BJ (cell line): ENCODE measurements at regions not wholly inside any gene's neighbourhood (a gene's known extent, or its start where the extent isn't known, plus 50 kb on each side); places are given as distances from the start of the nearest gene placed in this dataset.

Experiments
- CTCF ChIA-PET: fragments of 350-600 bp; formaldehyde crosslinking; extraction: SDS; loops from one replicate; lab custom pipeline; 2021; ENCODE audit warnings: antibody characterized with exemption, inconsistent platforms; lab: Yijun Ruan, JAX
- POLR2A ChIA-PET: fragments of 300-600 bp; sonication (Branson Sonifier 250); formaldehyde crosslinking; extraction: SDS; loops from one replicate; lab custom pipeline; 2021; ENCODE audit warnings: antibody characterized with exemption; lab: Charles Lee
- DNase-seq: peaks from one replicate; pipeline ENCODE4 v3.0.0-alpha.2; 2011; ENCODE audit warnings: low read depth
- H3K27me3 ChIP-seq: 2 replicates; pipeline ENCODE4 v1.6.0; 2011; ENCODE audit warnings: low read length; ENCODE audit not compliant: control insufficient read depth, insufficient read depth
- H3K36me3 ChIP-seq: 2 replicates; pipeline ENCODE4 v1.5.1; 2011; ENCODE audit warnings: low read length; ENCODE audit not compliant: control insufficient read depth, insufficient read depth
- H3K4me3 ChIP-seq: 2 replicates; pipeline ENCODE4 v1.5.1; 2011; ENCODE audit warnings: low read depth, mild to moderate bottlenecking, control low read depth, low read length
- TF ChIP-seq, protein P1 (sequence below): IDR thresholded peaks from 2 replicates; pipeline ENCODE4 v1.5.1; 2011; ENCODE audit warnings: low read depth, mild to moderate bottlenecking, control low read depth, inconsistent platforms, low read length, moderate library complexity; ENCODE audit not compliant: insufficient read depth

DNA sequence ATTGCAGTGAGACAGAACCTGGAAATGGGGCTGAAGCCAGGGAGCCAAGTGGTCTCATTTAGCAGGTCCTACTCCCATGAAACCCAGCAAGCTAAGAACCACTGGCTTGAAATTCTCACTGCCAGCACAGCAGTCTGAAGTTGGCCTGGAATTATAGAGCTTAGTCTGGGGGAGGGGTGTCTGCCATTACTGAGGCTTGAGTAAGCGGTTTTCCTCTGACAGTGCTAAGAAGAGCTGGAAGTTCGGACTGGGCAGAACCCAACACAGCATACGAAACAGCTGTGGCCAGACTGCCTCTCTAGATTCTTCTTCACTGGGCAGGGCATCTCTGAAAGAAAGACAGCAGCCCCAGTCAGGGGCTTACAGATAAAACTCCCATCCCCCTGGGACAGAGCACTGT lies 305.7 kb upstream of the SETBP1 start:
- no peaks in the 10 kb centered on the region; the same call in 1 of the 2 replicates for H3K27me3 ChIP-seq
- no peak for DNase-seq
- H3K4me3 ChIP-seq: no peak overlapping the region
- POLR2A ChIA-PET: no interaction called here
- CTCF ChIA-PET: no interaction called here
- TF ChIP-seq, protein P1, sequence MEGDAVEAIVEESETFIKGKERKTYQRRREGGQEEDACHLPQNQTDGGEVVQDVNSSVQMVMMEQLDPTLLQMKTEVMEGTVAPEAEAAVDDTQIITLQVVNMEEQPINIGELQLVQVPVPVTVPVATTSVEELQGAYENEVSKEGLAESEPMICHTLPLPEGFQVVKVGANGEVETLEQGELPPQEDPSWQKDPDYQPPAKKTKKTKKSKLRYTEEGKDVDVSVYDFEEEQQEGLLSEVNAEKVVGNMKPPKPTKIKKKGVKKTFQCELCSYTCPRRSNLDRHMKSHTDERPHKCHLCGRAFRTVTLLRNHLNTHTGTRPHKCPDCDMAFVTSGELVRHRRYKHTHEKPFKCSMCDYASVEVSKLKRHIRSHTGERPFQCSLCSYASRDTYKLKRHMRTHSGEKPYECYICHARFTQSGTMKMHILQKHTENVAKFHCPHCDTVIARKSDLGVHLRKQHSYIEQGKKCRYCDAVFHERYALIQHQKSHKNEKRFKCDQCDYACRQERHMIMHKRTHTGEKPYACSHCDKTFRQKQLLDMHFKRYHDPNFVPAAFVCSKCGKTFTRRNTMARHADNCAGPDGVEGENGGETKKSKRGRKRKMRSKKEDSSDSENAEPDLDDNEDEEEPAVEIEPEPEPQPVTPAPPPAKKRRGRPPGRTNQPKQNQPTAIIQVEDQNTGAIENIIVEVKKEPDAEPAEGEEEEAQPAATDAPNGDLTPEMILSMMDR: no peak
- H3K36me3 ChIP-seq: no peaks in the 10 kb centered on the region

DNA sequence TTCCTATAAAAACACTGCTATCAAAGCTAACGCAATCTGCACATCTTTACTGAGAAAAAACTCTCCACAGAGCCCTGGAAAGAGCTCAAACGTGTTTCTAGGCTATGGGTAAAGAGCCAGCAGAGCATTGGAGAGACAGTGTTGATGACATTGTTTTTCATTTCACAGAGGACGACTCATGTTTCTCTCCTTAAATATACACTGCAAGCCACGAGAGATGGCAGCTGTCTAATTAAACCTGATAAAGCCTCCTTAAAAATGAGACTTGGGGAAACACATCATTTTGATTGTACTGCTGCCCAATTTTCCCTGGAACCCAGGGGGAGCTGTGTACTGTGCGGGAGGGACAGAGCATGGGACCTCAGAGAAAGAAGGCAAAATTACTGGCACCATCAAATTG lies 294.3 kb upstream of the SETBP1 start:
- POLR2A ChIA-PET: no interaction called here
- H3K36me3 ChIP-seq: no peaks in the 10 kb centered on the region
- H3K27me3 ChIP-seq: no peaks in the 10 kb centered on the region
- H3K4me3 ChIP-seq: no peak overlapping the region
- CTCF ChIA-PET: interaction anchor here (1.4 kb wide), 1 partner anchor 999 kb away, joined by 3 read pairs; no protein-coding TSS in a partner anchor
- DNase-seq: no peak
- TF ChIP-seq, protein P1: no peak

DNA sequence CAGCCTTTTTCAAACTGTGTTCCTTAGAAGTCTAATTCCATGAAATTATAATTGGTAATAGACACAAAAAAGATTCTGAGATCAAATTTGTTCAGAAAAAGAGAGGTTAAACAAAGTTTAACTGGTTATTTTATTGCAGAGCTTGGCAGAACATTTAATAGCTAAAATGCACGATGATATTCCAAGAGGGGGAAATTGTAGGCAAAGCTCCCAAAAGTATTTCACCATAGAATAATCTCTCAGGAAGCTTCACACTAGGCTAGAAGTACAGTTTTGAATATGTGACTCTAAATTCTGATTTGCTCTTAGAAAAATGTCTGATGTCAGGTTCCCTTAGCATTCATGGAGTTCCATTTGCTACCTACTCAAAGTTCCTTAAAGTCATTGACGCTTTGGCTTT lies 292.4 kb upstream of the SETBP1 start:
- Histone ChIP-seq H3K4me3 (no peak overlapping the region), H3K36me3 (no peaks in the 10 kb centered on the region), H3K27me3 (no peaks in the 10 kb centered on the region)
- POLR2A ChIA-PET: no interaction called here
- no peak for DNase-seq
- TF ChIP-seq, protein P1: no peak
- CTCF ChIA-PET: interaction anchor here (1.1 kb wide), 1 partner anchor 9 kb away, joined by 3 read pairs; no protein-coding TSS in a partner anchor

DNA sequence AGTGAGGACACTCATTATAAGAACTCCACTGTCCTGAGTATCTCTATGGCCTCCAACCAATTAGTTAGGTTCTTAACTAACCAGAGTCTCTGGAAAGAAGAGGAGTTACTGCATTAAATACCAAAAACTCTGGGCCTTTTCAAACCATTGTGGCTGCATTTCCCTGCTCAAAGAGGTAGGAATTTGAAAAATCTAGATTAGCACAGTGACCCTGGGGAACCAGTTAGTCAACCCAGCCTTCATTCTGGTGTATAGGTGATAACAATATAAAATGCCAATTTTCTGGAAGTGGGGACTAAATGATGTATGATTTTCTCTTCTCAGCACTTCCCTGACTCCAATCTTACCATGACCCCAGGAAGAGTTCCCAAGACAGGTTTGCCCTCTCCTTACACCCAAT lies 287.8 kb upstream of the SETBP1 start:
- TF ChIP-seq, protein P1: no peak
- CTCF ChIA-PET: no interaction called here
- Histone ChIP-seq H3K4me3 (no peak overlapping the region), H3K27me3 (no peaks in the 10 kb centered on the region), H3K36me3 (no peaks in the 10 kb centered on the region)
- POLR2A ChIA-PET: no interaction called here
- no peak for DNase-seq

DNA sequence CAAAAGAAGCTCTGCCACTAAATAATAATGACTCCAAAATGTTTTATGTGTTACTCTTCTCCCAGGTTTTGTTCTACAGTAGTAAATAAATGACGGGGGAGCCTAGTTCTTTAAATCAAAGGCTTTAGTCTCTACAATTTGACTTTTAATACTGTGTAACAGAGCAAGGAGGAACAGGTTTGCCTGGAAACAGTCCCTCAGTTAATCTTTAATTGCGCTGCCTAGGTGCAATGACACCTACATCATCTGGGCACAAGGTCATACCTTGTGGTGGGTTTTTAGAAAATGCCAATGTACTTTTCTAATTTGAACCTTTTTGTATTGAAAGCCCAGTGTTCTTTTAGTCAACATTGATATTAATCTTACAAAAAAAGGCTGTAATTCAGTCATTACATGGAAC lies 287.3 kb upstream of the SETBP1 start:
- ChIA-PET POLR2A (no interaction called here), CTCF (no interaction called here)
- DNase-seq: no peak
- Histone ChIP-seq H3K36me3 (no peaks in the 10 kb centered on the region), H3K27me3 (no peaks in the 10 kb centered on the region), H3K4me3 (no peak overlapping the region)
- TF ChIP-seq, protein P1: no peak
